HG02678 (cell line): ENCODE measurements at regions not wholly inside any gene's neighbourhood (a gene's known extent, or its start where the extent isn't known, plus 50 kb on each side); places are given as distances from the start of the nearest gene placed in this dataset.
"Not testable (repeated sequence)": the region's sequence is repeated elsewhere in the genome, so short reads cannot be mapped to it uniquely, and the experiment has no call there.

Experiments used
- ATAC-seq: cut with Tn5 transposase; IDR thresholded peaks from one replicate; pipeline ENCODE4 v1.9.1; 2021; ENCODE audit warnings: mild to moderate bottlenecking, moderate library complexity; ENCODE audit not compliant: unreplicated experiment

DNA sequence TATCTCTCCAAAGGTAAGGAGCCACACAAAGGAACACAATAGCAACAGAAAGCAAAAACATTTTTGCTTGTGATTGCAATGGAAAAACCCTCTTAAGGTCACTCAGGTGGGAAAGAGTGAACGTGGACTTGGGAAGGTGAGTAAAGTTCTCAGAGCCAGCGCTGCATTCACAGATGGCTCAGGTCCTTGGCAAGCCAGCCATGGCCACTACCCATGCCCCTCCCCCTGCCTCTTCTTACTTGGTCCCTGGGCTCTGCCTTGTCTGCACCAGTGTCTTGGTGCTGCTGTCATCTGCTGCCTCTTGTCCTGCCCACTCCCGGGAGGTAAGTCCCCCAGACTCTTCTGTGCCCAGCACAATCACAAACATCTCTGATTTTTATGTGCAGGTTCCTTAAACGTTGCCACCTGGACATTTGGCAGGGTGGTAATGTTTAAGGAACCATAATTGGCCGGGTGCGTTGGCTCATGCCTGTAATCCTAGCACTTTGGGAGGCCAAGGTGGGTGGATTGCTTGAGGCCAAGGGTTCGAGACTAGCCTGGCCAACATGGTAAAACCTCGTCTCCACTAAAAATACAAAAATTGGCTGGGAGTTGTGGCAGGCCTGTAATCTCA is 74.6 kb downstream of the FEM1C start:
- ATAC-seq = no peak

DNA sequence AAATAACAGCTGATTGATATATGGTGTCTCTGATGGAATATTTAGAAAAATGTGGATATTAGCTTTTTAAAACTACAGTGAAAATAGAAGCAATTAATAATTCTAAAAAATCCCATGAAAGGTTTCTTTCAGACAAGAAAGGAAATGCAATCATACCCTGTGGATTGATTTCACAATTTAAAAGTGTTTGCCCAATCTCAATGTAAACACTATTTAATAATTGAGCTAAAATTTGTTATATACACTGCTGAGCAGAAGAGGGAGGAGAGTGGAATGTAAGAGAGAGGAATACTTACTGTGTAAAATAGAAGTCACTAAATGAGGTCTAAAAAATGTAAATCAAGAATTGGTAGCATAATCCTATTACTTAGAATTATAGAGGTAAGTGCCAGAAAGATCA is 76.9 kb downstream of the FEM1C start:
- ATAC-seq = no peak

- ATAC-seq = no peak
Observed at GRCh38 chr5:115465431-115465830, 79.1 kb downstream of the FEM1C start.

DNA sequence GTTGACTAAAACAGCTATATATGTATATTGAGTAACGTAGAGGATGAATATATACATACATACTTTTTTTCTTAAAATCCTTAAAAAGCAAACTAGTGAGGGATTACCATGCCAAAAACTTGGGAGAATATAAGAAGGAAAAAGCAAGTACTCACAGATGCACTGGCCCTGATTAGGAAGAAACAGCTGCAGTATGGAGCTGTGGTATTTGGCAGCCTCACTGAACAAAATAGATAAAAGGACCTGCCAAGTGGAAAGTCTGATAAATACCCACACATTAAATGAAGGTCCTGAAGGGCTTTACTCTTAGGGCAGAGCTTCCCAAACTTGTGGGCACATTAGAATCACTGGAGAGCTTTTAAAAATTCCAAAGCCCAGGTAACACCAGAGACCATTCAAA is 80.6 kb downstream of the FEM1C start:
- ATAC-seq = no peak

DNA sequence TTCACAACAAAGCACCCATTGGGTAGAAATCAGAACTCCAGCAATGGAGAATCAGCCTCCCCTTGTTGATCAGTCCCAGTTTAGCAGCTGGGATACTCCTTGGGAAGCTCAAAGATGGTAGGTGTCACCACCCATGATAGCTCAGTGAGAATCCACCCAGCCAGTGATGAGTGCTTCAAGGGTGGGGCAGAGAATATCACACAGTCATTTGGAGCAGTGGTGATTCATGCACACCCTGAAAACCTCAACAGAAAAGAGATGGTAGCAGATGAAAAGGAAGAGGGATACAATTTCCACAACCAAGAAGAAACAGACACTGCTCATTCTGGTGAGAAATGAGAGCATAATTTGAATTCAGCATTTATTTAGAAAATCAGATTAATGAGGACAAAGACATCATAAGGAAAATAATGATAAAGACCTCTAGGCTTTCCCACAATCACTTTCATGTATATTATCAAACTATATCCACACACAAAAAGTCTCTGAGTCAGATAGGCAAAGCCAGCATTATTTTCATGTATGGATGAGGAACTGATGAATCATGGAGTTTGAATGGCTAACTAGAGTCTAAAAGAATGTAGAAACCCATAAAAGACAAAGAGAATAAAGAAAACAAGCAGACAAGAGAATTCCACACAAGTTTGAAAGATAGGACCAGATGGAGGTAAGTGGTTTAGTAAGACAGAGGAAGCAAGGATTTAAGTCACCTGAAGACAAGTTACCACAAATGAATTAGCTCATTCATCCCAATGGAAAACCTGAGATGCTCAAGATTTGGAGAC is 82.9 kb downstream of the FEM1C start:
- ATAC-seq = peak; percentile 31

GRCh38 chr5:115461093-115461492 is 83.5 kb downstream of the FEM1C start:
- ATAC-seq = no peak

GRCh38 chr5:115460472-115460871 is 84.1 kb downstream of the FEM1C start:
- ATAC-seq = peak; percentile 63

GRCh38 chr5:115459855-115460341 is 84.7 kb downstream of the FEM1C start:
- no peak for ATAC-seq

DNA sequence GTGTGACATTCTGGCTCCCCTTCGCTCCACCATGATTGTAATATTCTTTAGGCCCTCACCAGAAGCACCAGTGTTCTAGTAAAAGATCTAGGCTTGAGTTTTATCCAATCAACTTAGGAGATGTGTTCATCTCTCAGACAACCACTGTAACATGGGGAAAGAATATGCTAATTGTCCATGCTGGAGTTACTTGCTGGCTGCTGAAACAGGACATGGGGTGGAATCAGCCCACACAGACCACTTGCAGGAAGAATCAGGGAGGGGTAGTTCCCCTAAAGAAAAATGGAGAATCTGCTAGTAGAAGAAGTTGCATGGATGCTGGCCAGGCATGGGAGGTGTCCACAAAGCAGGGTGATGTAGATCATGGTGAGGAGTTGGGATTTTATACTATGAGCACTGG is 86.2 kb downstream of the FEM1C start:
- no peak for ATAC-seq

DNA sequence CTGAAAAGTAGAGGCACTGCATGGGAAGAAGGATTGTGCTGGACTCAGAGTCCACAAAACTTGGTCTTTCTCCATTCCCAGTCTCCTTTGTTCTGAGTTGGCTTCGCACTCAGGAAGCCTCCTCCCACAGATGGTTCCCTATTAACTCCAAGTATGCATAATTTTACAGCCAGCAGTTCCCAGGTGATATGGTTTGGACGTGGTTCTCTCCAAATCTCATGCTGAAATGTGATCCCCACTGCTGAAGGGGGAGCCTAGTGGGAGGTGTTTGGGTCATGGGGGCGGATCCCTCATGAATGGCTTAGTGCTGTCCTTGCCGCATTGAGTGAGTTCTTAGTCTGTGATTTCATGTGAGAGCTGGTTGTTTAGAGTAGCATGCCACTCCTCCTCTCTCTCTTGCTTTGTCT is 86.6 kb downstream of the FEM1C start:
- no peak for ATAC-seq

- ATAC-seq = no peak
Observed at GRCh38 chr5:115457571-115457970, 87.0 kb downstream of the FEM1C start.

GRCh38 chr5:115456539-115457040 is 88.0 kb downstream of the FEM1C start:
- ATAC-seq = no peak

DNA sequence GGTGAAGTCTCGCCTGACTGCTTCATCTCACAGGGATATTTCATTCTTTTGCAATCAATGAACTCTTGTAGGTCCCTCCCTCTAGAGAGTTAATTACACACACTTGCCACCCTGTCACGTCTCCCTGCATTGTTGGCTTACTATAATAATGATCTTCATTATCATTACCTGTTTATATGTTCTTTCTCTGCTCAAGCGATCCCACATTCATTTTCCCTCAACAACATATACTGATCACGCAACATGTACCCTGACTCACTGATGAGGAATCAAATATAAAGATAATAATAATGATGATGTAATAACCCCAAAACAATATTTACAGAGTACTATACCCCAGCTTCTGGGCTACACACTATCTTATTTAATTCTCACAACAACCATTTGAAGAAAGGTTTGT is 88.5 kb downstream of the FEM1C start:
- ATAC-seq = no peak

- no peak for ATAC-seq
Observed at GRCh38 chr5:115455301-115455707, 89.3 kb downstream of the FEM1C start.

DNA sequence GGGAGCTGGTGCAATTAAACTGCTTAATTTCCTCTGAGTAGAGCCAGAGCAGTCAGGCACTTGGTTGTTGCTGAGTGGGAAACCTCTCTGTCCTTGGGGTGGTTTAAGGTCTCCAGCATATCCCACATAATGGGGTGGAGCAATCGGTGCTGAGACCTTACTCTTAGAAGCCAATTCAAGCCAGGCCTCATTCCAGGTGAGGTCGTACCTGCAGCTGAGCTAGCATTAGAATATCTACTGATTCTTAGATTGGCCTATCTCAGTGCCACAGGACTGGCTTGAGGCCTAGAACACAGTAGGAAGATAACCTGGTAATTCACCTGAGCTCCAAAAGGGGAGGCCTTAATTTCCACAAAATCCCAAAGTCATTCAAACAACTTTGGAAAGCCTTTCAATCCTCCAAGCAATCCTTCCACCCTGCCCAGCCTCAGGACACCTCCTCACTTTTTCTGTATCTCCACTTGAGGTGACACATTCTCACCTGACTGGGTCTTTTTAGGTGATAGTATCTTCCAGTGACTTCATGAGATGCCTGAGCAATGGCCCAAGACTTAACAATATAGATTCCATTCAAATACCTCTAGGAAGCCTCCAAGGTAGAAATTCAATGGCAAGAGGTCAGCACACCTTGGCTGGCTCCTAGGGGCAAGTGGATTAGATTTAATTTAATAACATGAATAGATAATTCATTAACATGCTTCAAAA is 91.0 kb downstream of the FEM1C start:
- no peak for ATAC-seq

- no peak for ATAC-seq
Observed at GRCh38 chr5:115452536-115453235, 91.9 kb downstream of the FEM1C start.

DNA sequence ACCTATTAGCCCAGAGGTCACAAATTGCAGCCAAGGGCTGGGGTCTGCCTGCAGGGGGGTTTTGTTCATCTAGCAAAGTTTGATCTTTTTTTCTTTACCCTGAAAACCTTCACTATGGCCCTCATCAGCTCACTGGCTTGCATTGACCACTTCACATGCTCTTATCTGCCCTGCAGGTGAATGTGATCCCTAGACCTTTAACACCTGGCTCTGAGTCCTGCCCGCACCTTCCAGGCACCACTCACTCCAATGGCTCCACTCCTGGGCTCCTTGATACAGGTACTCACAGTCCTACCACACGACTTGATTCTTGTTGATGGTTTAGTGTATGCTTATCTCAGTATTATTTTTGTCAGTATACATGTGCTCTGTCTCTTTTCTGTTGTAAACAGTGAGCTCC is 92.5 kb downstream of the FEM1C start:
- no peak for ATAC-seq

GRCh38 chr5:115450741-115451140 is 93.8 kb downstream of the FEM1C start:
- ATAC-seq = peak; percentile 76

- ATAC-seq = not testable (repeated sequence)
Observed at GRCh38 chr5:115448630-115449029, 95.9 kb downstream of the FEM1C start.

GRCh38 chr5:115440782-115441451 is 103.7 kb downstream of the FEM1C start:
- no peak for ATAC-seq
